SK-N-SH treated with all-trans-retinoic acid at 6 μM for 48 hours (cell line): ENCODE measurements at regions not wholly inside any gene's neighbourhood (a gene's known extent, or its start where the extent isn't known, plus 50 kb on each side); places are given as distances from the start of the nearest gene placed in this dataset.

Experiments used
- BACH2 ChIP-seq: fragments of 250-450 bp; sonication (Bioruptor Pico); IDR thresholded peaks from 2 replicates; pipeline ENCODE4 v1.9.0; 2021; ENCODE audit warnings: mild to moderate bottlenecking, borderline replicate concordance
- CREB5 ChIP-seq: fragments of 250-450 bp; sonication (Bioruptor Pico); IDR thresholded peaks from 2 replicates; pipeline ENCODE4 v1.5.1; 2020; ENCODE audit warnings: low read depth, mild to moderate bottlenecking, moderate library complexity
- CSDC2 ChIP-seq: fragments of 250-450 bp; sonication (Bioruptor Pico); IDR thresholded peaks from 2 replicates; pipeline ENCODE4 v1.5.0; 2020; ENCODE audit warnings: mild to moderate bottlenecking, moderate library complexity
- RARB ChIP-seq: fragments of 250-450 bp; sonication (Bioruptor Pico); IDR thresholded peaks from 2 replicates; pipeline ENCODE4 v1.8.0; 2021; ENCODE audit warnings: mild to moderate bottlenecking, moderate library complexity
- SNAI2 ChIP-seq: fragments of 250-450 bp; sonication (Bioruptor Pico); IDR thresholded peaks from 2 replicates; pipeline ENCODE4 v1.5.0; 2020; ENCODE audit warnings: mild to moderate bottlenecking, moderate library complexity
- ZNF70 ChIP-seq: fragments of 450-650 bp; formaldehyde crosslinking; IDR thresholded peaks from 2 replicates; pipeline ENCODE4 v1.5.0; 2020; ENCODE audit warnings: mild to moderate bottlenecking, moderate library complexity

GRCh38 chr10:35768011-35768410 lies 125.9 kb upstream of the FZD8 start:
- no peak for TF ChIP-seq CSDC2
- no peak for TF ChIP-seq ZNF70 (CRISPR knock-in tag)
- TF ChIP-seq RARB: no peak
- TF ChIP-seq SNAI2 (CRISPR knock-in tag): no peak
- TF ChIP-seq CREB5 (CRISPR knock-in tag): no peak
- TF ChIP-seq BACH2 (CRISPR knock-in tag): no peak
